ENCODE measurements at regions not wholly inside any gene's neighbourhood (a gene's known extent, or its start where the extent isn't known, plus 50 kb on each side); places are given as distances from the start of the nearest gene placed in this dataset.

- TF ChIP-seq CTCF (IDR thresholded peaks at IDR 0.05; ENCODE audit: control insufficient read depth, insufficient read depth, low read depth, low read length, missing control alignments): no peak
- H3K4me3 ChIP-seq (ENCODE audit: control insufficient read depth, low read depth, low read length): no peak overlapping the region
- DNase-seq (ENCODE audit: low read depth): no peak
Measured at GRCh38 chr15:85872125-85872524, 77.4 kb upstream of the KLHL25 start.

GRCh38 chr15:85874236-85874635 lies 79.5 kb upstream of the KLHL25 start:
- TF ChIP-seq CTCF (IDR thresholded peaks at IDR 0.05; ENCODE audit: control insufficient read depth, insufficient read depth, low read depth, low read length, missing control alignments): no peak
- no peak for DNase-seq (ENCODE audit: low read depth)
- no peak overlapping the region for H3K4me3 ChIP-seq (ENCODE audit: control insufficient read depth, low read depth, low read length)

- H3K4me3 ChIP-seq (ENCODE audit: control insufficient read depth, low read depth, low read length): no peak overlapping the region
- TF ChIP-seq CTCF (IDR thresholded peaks at IDR 0.05; ENCODE audit: control insufficient read depth, insufficient read depth, low read depth, low read length, missing control alignments): no peak
Measured at GRCh38 chr15:85875756-85876155, 81.0 kb upstream of the KLHL25 start.

GRCh38 chr15:85878828-85879225 lies 84.1 kb upstream of the KLHL25 start:
- TF ChIP-seq CTCF (IDR thresholded peaks at IDR 0.05; ENCODE audit: control insufficient read depth, insufficient read depth, low read depth, low read length, missing control alignments): no peak
- DNase-seq (ENCODE audit: low read depth): no peak
- H3K4me3 ChIP-seq (ENCODE audit: control insufficient read depth, low read depth, low read length): no peak overlapping the region

More at GRCh38 chr15:85875756-85876155, 81.0 kb upstream of the KLHL25 start:
- DNase-seq (ENCODE audit: low read depth): no peak

- no peak for DNase-seq (ENCODE audit: low read depth)
- no peak for TF ChIP-seq CTCF (IDR thresholded peaks at IDR 0.05; ENCODE audit: control insufficient read depth, insufficient read depth, low read depth, low read length, missing control alignments)
- H3K4me3 ChIP-seq (ENCODE audit: control insufficient read depth, low read depth, low read length): no peak overlapping the region
Measured at GRCh38 chr15:85879334-85880163, 84.8 kb upstream of the KLHL25 start.

GRCh38 chr15:85880501-85881190 lies 85.9 kb upstream of the KLHL25 start:
- no peak for DNase-seq (ENCODE audit: low read depth)
- H3K4me3 ChIP-seq (ENCODE audit: control insufficient read depth, low read depth, low read length): no peak overlapping the region
- no peak for TF ChIP-seq CTCF (IDR thresholded peaks at IDR 0.05; ENCODE audit: control insufficient read depth, insufficient read depth, low read depth, low read length, missing control alignments)
